Stimulated activated CD8-positive, alpha-beta memory T cell treated with anti-CD3 and anti-CD28 coated beads, Interleukin-7, amount 100 ng/mL, for 1 hour (primary cell): ENCODE measurements at regions not wholly inside any gene's neighbourhood (a gene's known extent, or its start where the extent isn't known, plus 50 kb on each side); places are given as distances from the start of the nearest gene placed in this dataset.

Experiments
- DNase-seq, 2 donors: peaks; one replicate each; pipeline ENCODE4 v3.0.0-alpha.2; 2020; ENCODE audit warnings: low read depth in 2 of 2

GRCh38 chr3:39000008-39000450 lies 51.7 kb downstream of the SCN11A start:
- no peak for DNase-seq

- no peak for DNase-seq
Observed at GRCh38 chr3:38998086-38998485, 53.7 kb downstream of the SCN11A start.

- no peak for DNase-seq
Observed at GRCh38 chr3:38996193-38996592, 55.6 kb downstream of the SCN11A start.

- no peak for DNase-seq
Observed at GRCh38 chr3:38994251-38994650, 57.5 kb downstream of the SCN11A start.

- DNase-seq: no peak
Observed at GRCh38 chr3:38992117-38992760, 59.5 kb downstream of the SCN11A start.

GRCh38 chr3:38990621-38991020 lies 61.1 kb downstream of the SCN11A start:
- no peak for DNase-seq

- DNase-seq: no peak
Observed at GRCh38 chr3:38989917-38990510, 61.7 kb downstream of the SCN11A start.

- no peak for DNase-seq
Observed at GRCh38 chr3:38988955-38989354, 62.8 kb downstream of the SCN11A start.

- DNase-seq: no peak
Observed at GRCh38 chr3:38987456-38987855, 64.3 kb downstream of the SCN11A start.

- DNase-seq: no peak
Observed at GRCh38 chr3:38986901-38987300, 64.8 kb downstream of the SCN11A start.

- DNase-seq: no peak
Observed at GRCh38 chr3:38985981-38986380, 65.8 kb downstream of the SCN11A start.

- DNase-seq: no peak
Observed at GRCh38 chr3:38985581-38985980, 66.2 kb downstream of the SCN11A start.

- DNase-seq: no peak
Observed at GRCh38 chr3:38984731-38985130, 67.0 kb downstream of the SCN11A start.

- DNase-seq: no peak
Observed at GRCh38 chr3:38984110-38984509, 67.6 kb downstream of the SCN11A start.

- no peak for DNase-seq
Observed at GRCh38 chr3:38980938-38981337, 70.8 kb downstream of the SCN11A start.

- no peak for DNase-seq
Observed at GRCh38 chr3:38978729-38979128, 73.0 kb downstream of the SCN11A start.

- DNase-seq: no peak
Observed at GRCh38 chr3:38970851-38971638, 80.7 kb downstream of the SCN11A start.

GRCh38 chr3:38969317-38970235 lies 82.2 kb downstream of the SCN11A start:
- no peak for DNase-seq

- DNase-seq: no peak
Observed at GRCh38 chr3:38968891-38969290, 82.9 kb downstream of the SCN11A start.

GRCh38 chr3:38968403-38968802 lies 83.3 kb downstream of the SCN11A start:
- DNase-seq: no peak

- no peak for DNase-seq
Observed at GRCh38 chr3:38967693-38967989, 84.1 kb downstream of the SCN11A start.
